Endothelial cell of umbilical vein (primary cell): ENCODE measurements at regions not wholly inside any gene's neighbourhood (a gene's known extent, or its start where the extent isn't known, plus 50 kb on each side); places are given as distances from the start of the nearest gene placed in this dataset.

Source experiments
- BruUV-seq: library from RNA; stranded (reverse); fragments of 400-500 nt; replicated peaks from 2 replicates; lab custom pipeline; 2021; lab: Mats Ljungman, UMichigan
- CTCF ChIA-PET: fragments of 300-600, 350-600 bp; sonication (Branson Sonifier 250); formaldehyde crosslinking; loops from one replicate; lab custom pipeline; 2021; ENCODE audit warnings: antibody characterized with exemption, inconsistent platforms; lab: Charles Lee
- POLR2A ChIA-PET: fragments of 300-600, 350-600 bp; sonication (Branson Sonifier 250); formaldehyde crosslinking; loops from one replicate; lab custom pipeline; 2021; ENCODE audit warnings: antibody characterized with exemption, inconsistent platforms; lab: Charles Lee
- DNase-seq: peaks from one replicate; pipeline ENCODE4 v3.0.0-alpha.2; 2011; ENCODE audit warnings: low read depth, low spot score
- FAIRE-seq: peaks from 2 replicates; lab custom pipeline; 2011; peaks lifted over from hg19 to GRCh38; lab: Jason Lieb, UNC
- H2AFZ ChIP-seq: 2 replicates; pipeline ENCODE4 v1.6.0; 2012; ENCODE audit warnings: low read depth, low read length, control low read depth, inconsistent platforms
- H3K27ac ChIP-seq: 2 replicates; pipeline ENCODE4 v1.5.1; 2011; ENCODE audit warnings: low read depth, mild to moderate bottlenecking, control low read depth, low read length, moderate library complexity; ENCODE audit not compliant: insufficient read depth
- H3K27me3 ChIP-seq, 2 experiments: 2 replicates each; pipeline versions ENCODE4 v1.6.0 to v1.6.1; 2011; ENCODE audit warnings: low read length in 2 of 2, mixed read lengths in 1 of 2; ENCODE audit not compliant: control insufficient read depth in 2 of 2, insufficient read depth in 2 of 2
- H3K36me3 ChIP-seq, 2 experiments: 2 replicates in 1 of 2; 3 replicates in 1 of 2; pipeline ENCODE4 v1.5.1; 2011; ENCODE audit warnings: low read length in 2 of 2, mild to moderate bottlenecking in 1 of 2, moderate library complexity in 1 of 2; ENCODE audit not compliant: control insufficient read depth in 2 of 2, insufficient read depth in 2 of 2; ENCODE audit errors: extremely low read depth in 1 of 2
- H3K4me1 ChIP-seq: 3 replicates; pipeline ENCODE4 v1.5.1; 2011; ENCODE audit warnings: mild to moderate bottlenecking, low read length; ENCODE audit not compliant: control insufficient read depth, insufficient read depth; ENCODE audit errors: extremely low read depth
- H3K4me2 ChIP-seq: 2 replicates; pipeline ENCODE4 v1.6.1; 2011; ENCODE audit warnings: low read length, control low read depth, mixed read lengths; ENCODE audit not compliant: insufficient read depth
- H3K4me3 ChIP-seq, 3 experiments: fragments of 200-600 bp in 1 of 3; sonication (generic), shearing (Covaris generic) in 1 of 3; replicated peaks in 1 of 3; 2 replicates each; pipeline ENCODE4 v1.5.1; 2011 to 2016; ENCODE audit warnings: control low read depth in 3 of 3, low read length in 3 of 3, mild to moderate bottlenecking in 2 of 3, inconsistent platforms in 1 of 3, low read depth in 1 of 3, moderate library complexity in 1 of 3; ENCODE audit not compliant: insufficient read depth in 1 of 3
- H3K79me2 ChIP-seq: 2 replicates; pipeline ENCODE4 v1.6.0; 2012; ENCODE audit warnings: low read length, inconsistent platforms; ENCODE audit not compliant: control insufficient read depth, insufficient read depth
- H3K9ac ChIP-seq: replicated peaks from 2 replicates; pipeline ENCODE3; 2011; ENCODE audit warnings: low read length, control low read depth; ENCODE audit not compliant: insufficient read depth; ENCODE audit errors: extremely low read depth
- H3K9me1 ChIP-seq: replicated peaks from 3 replicates; pipeline ENCODE4 v1.6.0; 2011; ENCODE audit warnings: mild to moderate bottlenecking, low read length; ENCODE audit not compliant: control insufficient read depth, insufficient read depth; ENCODE audit errors: extremely low read depth
- H3K9me3 ChIP-seq: replicated peaks from 2 replicates; pipeline ENCODE4 v1.5.1; 2012; ENCODE audit warnings: low read length, inconsistent platforms; ENCODE audit not compliant: control insufficient read depth, insufficient read depth
- H4K20me1 ChIP-seq: replicated peaks from 2 replicates; pipeline ENCODE3; 2011; ENCODE audit warnings: mild to moderate bottlenecking, low read length; ENCODE audit not compliant: control insufficient read depth, insufficient read depth; ENCODE audit errors: extremely low read depth
- EZH2 ChIP-seq: IDR thresholded peaks from 2 replicates; pipeline ENCODE4 v1.6.1; 2012; ENCODE audit warnings: borderline replicate concordance, low read depth, mild to moderate bottlenecking, moderate library complexity, low read length, inconsistent platforms; ENCODE audit not compliant: severe bottlenecking
- FOS ChIP-seq: IDR thresholded peaks from 2 replicates; pipeline ENCODE4 v1.6.1; 2011; ENCODE audit warnings: mild to moderate bottlenecking, low read length, moderate library complexity, borderline replicate concordance; ENCODE audit not compliant: insufficient read depth
- GATA2 ChIP-seq: IDR thresholded peaks from 2 replicates; pipeline ENCODE4 v1.7.0; 2011; ENCODE audit warnings: low read depth, mild to moderate bottlenecking, moderate library complexity, mixed read lengths, low read length; ENCODE audit not compliant: insufficient read length, insufficient read depth
- JUN ChIP-seq: IDR thresholded peaks from 2 replicates; pipeline ENCODE4 v1.6.1; 2011; ENCODE audit warnings: borderline replicate concordance, low read depth; ENCODE audit not compliant: insufficient read length, insufficient read depth
- MYC ChIP-seq: IDR thresholded peaks from one replicate; pipeline ENCODE4 v1.6.1; 2011; ENCODE audit warnings: mild to moderate bottlenecking, low read depth, low read length
- POLR2A ChIP-seq: IDR thresholded peaks from 2 replicates; pipeline ENCODE4 v1.6.1; 2012; ENCODE audit warnings: low read depth, mild to moderate bottlenecking, control low read depth, low read length
- POLR2AphosphoS5 ChIP-seq: IDR thresholded peaks from 2 replicates; pipeline ENCODE4 v1.6.1; 2012; ENCODE audit warnings: low read depth, mild to moderate bottlenecking, control low read depth, low read length, moderate library complexity; ENCODE audit not compliant: insufficient read depth
- dilution Hi-C: fragments of 300-500 bp; cut with MboI; formaldehyde crosslinking; loops from one replicate; pipeline ENCODE4 v1.15.0; 2019; ENCODE audit warnings: low sequenced_read_pairs; ENCODE audit not compliant: extremely low pct_ligation_motif_present
- intact Hi-C: fragments of 100-400 bp; cut with micrococcal nuclease; formaldehyde crosslinking; loops from one replicate; pipeline ENCODE4 v1.10.0; 2022
- TF ChIP-seq, protein P1 (sequence below): IDR thresholded peaks from 2 replicates; pipeline ENCODE4 v1.6.1; 2011; ENCODE audit not compliant: insufficient read depth, insufficient read length
- TF ChIP-seq, protein P2 (sequence below), 2 donors: IDR thresholded peaks; 1 replicate in 1 of 2; 2 replicates in 1 of 2; pipeline ENCODE4 v1.5.1; 2011; ENCODE audit warnings: low read length in 2 of 2, mild to moderate bottlenecking in 2 of 2, moderate library complexity in 2 of 2, control low read depth in 1 of 2, inconsistent platforms in 1 of 2, low read depth in 1 of 2; ENCODE audit not compliant: insufficient read depth in 1 of 2; ENCODE audit errors: extremely low read depth in 1 of 2

DNA sequence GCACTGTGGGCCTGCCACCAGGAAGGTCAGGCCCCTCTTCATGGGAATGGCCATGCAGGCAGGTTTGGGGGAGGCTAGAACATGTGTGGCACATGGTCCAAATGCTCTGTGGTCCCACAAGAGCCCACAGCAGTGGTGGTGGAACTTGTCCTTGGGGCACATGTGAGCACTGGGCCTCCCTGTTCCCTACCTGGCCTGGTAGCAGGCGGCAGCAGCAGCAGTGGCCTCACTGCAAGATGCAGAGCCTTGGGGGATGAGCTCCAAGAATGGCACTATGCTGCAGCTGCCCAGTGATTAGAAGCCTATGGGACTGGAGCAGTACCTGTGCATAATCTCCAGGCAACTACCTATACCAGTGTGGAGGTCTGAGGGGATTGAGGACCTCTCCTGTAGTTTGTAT is 197.0 kb upstream of the DCAF8L1 start:
- no peak for FAIRE-seq
- Histone ChIP-seq H3K36me3 (no peaks in the 10 kb centered on the region), H3K27me3 (no peaks in the 10 kb centered on the region), H3K9ac (no peak overlapping the region), H3K9me1 (no peaks in the 10 kb centered on the region), H3K4me1 (no peaks in the 10 kb centered on the region), H3K9me3 (no peaks in the 10 kb centered on the region), H3K27ac (no peak overlapping the region), H4K20me1 (no peaks in the 10 kb centered on the region), H3K4me2 (no peak overlapping the region), H3K4me3 (no peak overlapping the region), H2AFZ (no peak overlapping the region), H3K79me2 (no peaks in the 10 kb centered on the region)
- intact Hi-C loops: no loop called here
- dilution Hi-C loops: no loop called here
- ChIA-PET POLR2A (no interaction called here), CTCF (no interaction called here)
- BruUV-seq: no TSS peak
- no peak for DNase-seq
- TF ChIP-seq, protein P1, sequence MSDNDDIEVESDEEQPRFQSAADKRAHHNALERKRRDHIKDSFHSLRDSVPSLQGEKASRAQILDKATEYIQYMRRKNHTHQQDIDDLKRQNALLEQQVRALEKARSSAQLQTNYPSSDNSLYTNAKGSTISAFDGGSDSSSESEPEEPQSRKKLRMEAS: no peak
- no peak for TF ChIP-seq FOS
- no peak for TF ChIP-seq GATA2
- TF ChIP-seq, protein P2, sequence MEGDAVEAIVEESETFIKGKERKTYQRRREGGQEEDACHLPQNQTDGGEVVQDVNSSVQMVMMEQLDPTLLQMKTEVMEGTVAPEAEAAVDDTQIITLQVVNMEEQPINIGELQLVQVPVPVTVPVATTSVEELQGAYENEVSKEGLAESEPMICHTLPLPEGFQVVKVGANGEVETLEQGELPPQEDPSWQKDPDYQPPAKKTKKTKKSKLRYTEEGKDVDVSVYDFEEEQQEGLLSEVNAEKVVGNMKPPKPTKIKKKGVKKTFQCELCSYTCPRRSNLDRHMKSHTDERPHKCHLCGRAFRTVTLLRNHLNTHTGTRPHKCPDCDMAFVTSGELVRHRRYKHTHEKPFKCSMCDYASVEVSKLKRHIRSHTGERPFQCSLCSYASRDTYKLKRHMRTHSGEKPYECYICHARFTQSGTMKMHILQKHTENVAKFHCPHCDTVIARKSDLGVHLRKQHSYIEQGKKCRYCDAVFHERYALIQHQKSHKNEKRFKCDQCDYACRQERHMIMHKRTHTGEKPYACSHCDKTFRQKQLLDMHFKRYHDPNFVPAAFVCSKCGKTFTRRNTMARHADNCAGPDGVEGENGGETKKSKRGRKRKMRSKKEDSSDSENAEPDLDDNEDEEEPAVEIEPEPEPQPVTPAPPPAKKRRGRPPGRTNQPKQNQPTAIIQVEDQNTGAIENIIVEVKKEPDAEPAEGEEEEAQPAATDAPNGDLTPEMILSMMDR (IDR thresholded peaks at IDR 0.05; ENCODE audit: extremely low read depth in 1 of 2, insufficient read depth in 1 of 2, low read depth in 1 of 2, low read length in 2 of 2): no peak
- TF ChIP-seq POLR2AphosphoS5: no peak
- TF ChIP-seq EZH2: no peak
- TF ChIP-seq POLR2A: no peak
- TF ChIP-seq JUN: no peak
- no peak for TF ChIP-seq MYC
